Cerebellar cortex (tissue), 1 donor: ENCODE measurements at regions not wholly inside any gene's neighbourhood (a gene's known extent, or its start where the extent isn't known, plus 50 kb on each side); places are given as distances from the start of the nearest gene placed in this dataset.
"Not testable (repeated sequence)": the region's sequence is repeated elsewhere in the genome, so short reads cannot be mapped to it uniquely, and the experiment has no call there.

Experiments
- DNase-seq: peaks from one replicate; pipeline ENCODE4 v3.0.0-alpha.2; 2015; ENCODE audit warnings: low spot score

GRCh38 chr18:73681398-73681797 lies 466.2 kb downstream of the FBXO15 start:
- DNase-seq: no peak

- no peak for DNase-seq
These were observed 467.5 kb downstream of the FBXO15 start for GRCh38 chr18:73679941-73680712.

GRCh38 chr18:73677450-73677849 lies 470.2 kb downstream of the FBXO15 start:
- DNase-seq: no peak

- DNase-seq: no peak
These were observed 473.3 kb downstream of the FBXO15 start for GRCh38 chr18:73674125-73674865.

- DNase-seq: not testable (repeated sequence)
These were observed 476.2 kb downstream of the FBXO15 start for GRCh38 chr18:73671480-73671879.

GRCh38 chr18:73670524-73670923 lies 477.1 kb downstream of the FBXO15 start:
- no peak for DNase-seq

GRCh38 chr18:73670039-73670438 lies 477.6 kb downstream of the FBXO15 start:
- DNase-seq: no peak

GRCh38 chr18:73669297-73669696 lies 478.3 kb downstream of the FBXO15 start:
- DNase-seq: no peak

GRCh38 chr18:73668051-73668450 lies 479.6 kb downstream of the FBXO15 start:
- DNase-seq: no peak

- DNase-seq: no peak
These were observed 480.9 kb downstream of the FBXO15 start for GRCh38 chr18:73666772-73667171.

GRCh38 chr18:73664896-73665295 lies 482.7 kb downstream of the FBXO15 start:
- no peak for DNase-seq

- DNase-seq: no peak
These were observed 484.1 kb downstream of the FBXO15 start for GRCh38 chr18:73663581-73663980.

- DNase-seq: no peak
These were observed 485.2 kb downstream of the FBXO15 start for GRCh38 chr18:73662421-73662820.

GRCh38 chr18:73660931-73661856 lies 486.4 kb downstream of the FBXO15 start:
- DNase-seq: no peak

- DNase-seq: no peak
These were observed 490.9 kb downstream of the FBXO15 start for GRCh38 chr18:73656691-73657090.

GRCh38 chr18:73653827-73654226 lies 493.8 kb downstream of the FBXO15 start:
- DNase-seq: no peak

GRCh38 chr18:73653251-73653650 lies 494.4 kb downstream of the FBXO15 start:
- no peak for DNase-seq

GRCh38 chr18:73647391-73647790 lies 500.2 kb downstream of the FBXO15 start:
- no peak for DNase-seq

GRCh38 chr18:73646772-73647171 lies 500.9 kb downstream of the FBXO15 start:
- no peak for DNase-seq

GRCh38 chr18:73646196-73646595 lies 501.4 kb downstream of the FBXO15 start:
- no peak for DNase-seq

- no peak for DNase-seq
These were observed 502.4 kb downstream of the FBXO15 start for GRCh38 chr18:73645160-73645715.

GRCh38 chr18:73639788-73640187 lies 507.8 kb downstream of the FBXO15 start:
- no peak for DNase-seq
